Limb (tissue), 2 donors: ENCODE measurements at regions not wholly inside any gene's neighbourhood (a gene's known extent, or its start where the extent isn't known, plus 50 kb on each side); places are given as distances from the start of the nearest gene placed in this dataset.
"Not testable (repeated sequence)": the region's sequence is repeated elsewhere in the genome, so short reads cannot be mapped to it uniquely, and the experiment has no call there.

Source experiments
- DNase-seq, 2 donors: peaks; one replicate each; pipeline ENCODE4 v3.0.0-alpha.2; 2016; ENCODE audit errors: extremely low spot score in 2 of 2

DNA sequence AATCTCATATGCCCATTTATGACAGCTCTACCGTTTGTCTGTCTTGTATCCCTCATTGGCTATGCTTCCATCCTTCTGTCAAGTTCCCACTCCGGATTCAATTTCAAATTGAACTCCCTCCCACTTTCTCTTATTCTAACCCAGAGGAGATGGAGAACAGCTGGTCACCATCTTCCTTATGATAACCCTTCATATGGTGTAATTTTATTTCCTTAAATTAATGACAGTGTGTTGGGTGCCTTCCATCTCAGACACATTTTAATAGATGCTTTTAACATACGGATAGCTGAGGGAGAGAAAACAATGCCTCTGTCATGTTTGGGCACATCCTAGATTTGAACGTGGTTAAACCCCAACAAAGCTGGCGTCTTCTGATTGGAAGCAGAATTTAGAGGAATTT is 103.0 kb upstream of the PLXNA2 start:
- peak in 1 of 2 donors; percentile 6 for DNase-seq

DNA sequence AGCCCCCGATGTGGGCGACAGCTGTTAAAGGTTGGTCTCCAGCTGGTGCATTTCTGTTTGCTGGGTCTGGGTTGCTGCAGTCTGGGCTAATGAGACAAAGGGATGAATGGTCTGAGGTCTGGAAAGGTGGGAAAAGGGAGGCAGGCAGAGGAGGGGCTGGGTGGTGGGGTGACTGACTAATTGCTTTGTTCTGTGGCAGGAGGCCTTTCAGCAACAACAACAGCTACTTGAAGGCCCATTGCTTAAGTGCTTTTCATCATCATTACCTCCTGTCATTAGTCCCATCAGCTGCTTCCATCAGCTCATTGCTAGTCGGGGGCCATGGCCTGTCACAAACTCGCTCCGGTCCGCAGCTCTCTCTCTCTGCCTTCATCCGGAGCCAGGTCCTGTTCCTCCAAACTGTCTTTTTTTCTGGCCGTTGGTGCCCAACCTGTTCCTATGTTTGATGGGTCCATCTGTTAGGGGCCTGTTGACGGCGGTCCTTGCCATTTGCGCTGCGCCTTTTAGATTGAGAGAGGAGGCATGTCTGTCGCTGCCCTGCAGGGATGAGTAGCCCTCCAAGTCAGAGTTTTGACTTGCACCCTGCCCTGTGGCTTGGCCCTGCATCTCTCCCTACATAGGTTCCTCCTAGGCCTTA is 105.6 kb upstream of the PLXNA2 start:
- DNase-seq: no peak

DNA sequence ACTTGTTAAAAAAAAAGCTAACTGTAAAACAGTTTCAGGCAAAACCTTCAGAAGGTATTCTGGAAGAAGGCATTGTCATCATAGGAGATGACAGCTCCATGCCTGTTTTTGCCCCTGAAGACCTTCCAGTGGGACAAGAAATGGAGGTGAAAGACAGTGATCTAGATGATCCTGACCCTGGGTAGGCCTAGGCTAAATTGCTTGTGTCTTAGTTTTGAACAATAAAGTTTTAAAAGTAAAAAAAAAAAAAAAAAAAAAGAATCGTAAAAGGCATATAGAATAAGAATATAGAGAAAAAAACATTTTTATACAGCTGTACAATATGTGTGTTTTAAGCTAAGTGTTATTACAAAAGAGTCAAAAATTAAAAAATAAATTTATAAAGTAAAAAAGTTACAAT is 106.6 kb upstream of the PLXNA2 start:
- no peak for DNase-seq

DNA sequence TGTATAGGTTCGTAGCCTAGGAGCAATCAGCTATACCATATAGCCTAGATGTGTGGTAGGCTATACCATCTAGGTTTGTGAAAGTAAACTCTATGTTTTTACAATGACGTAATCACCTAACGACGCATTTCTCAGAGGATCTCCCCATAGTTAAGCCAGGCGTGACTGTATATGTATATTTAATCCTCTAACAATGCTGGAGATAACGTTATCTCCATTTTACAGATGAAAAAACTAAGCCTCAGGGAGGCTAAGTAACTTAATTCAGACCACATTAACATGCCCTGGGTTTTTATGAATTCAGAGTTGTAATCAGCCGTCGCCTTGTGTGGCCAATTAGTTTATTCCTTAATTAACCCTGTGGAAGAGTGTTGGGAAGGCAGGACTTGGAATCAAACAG is 107.7 kb upstream of the PLXNA2 start:
- no peak for DNase-seq

DNA sequence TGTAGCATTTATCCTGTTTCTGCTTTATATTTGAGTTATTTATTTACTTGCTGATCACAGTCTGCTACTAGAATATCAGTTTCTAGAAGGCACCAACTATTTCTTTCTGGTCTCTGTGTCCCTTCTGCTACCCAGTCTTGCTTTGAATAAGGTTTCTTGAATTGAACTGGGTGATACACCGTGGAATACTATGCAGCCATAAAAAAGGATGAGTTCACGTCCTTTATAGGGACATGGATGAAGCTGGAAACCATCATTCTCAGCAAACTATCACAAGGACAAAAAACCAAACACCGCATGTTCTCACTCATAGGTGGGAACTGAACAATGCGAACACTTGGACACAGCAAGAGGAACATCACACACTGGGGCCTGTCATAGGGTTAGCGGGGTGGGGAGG is 109.6 kb upstream of the PLXNA2 start:
- DNase-seq: not testable (repeated sequence)

DNA sequence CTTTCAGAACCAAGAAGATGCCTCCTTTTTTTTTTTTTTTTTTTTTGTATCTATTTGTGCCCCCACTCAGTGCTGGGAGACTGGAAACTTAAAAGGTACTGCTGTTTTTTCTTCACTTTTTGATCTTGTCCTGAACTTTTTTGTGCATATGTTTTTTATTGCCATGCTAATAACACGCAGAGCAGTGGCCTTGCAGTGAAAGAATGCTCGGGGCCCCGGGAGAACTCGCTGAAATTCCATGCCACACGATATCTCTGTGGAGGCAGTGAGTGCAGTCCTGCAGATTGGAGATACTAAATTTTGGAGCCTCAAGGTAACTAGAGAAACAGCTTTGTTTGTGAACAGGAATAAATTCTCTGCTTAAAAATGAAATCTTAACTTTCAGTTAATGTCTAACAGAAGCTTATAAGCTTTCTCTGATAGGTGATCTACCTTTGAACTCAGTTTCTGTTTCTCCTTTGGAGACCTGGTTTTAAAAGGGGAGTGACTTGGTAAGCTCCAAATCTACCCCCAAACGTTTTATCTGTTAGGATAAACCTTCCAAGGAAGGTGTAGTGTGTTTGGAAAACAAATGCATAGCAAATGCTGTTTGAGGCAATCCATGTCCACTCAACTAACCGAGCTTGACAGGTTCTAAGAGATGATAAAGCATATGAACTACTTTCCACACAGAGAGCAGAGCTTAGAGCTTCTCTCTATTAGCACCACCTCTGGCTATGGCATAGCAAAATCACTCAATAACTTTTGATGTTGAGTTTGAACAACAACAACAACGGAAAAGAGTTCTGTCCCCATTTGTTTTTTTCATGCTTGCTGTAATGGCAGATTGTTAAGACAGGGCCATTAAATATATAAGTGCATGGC is 113.7 kb upstream of the PLXNA2 start:
- DNase-seq: no peak

DNA sequence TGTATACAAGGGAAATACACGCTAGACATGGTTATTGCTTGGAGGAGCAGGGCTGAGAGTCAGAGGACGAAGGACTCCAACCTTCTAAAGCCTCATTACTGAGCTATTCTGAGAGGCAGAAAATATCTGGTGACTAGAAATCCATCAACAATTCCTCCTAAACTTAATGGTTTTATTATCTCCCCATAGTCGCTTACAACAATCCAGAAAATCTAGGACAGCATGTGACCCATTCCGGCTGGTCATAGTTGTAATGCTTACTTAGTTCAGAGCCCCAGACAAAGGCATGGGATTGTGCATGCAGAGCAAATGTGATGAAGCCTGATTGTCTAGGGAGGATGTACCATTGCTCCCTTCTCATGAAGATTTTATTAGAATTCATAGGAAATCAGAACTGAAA is 114.5 kb upstream of the PLXNA2 start:
- DNase-seq: no peak

DNA sequence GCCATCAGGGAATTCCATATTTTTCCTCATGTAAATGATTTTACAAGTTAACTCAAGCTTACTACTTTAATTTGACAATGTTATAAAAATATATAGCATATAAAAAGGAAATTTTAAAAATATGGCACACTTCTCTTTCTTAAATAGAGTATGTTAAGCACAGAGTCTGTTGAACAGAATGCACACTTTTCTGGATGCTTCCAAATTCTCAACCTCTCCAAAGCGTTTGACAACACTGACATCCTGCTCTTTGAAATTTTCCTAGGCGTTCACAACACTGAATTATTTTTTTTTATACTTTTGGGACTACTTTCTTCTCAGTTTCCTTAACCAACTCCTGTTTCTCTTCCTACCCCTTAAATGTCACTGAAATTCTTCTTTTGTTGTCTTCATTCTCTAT is 117.8 kb upstream of the PLXNA2 start:
- no peak for DNase-seq

DNA sequence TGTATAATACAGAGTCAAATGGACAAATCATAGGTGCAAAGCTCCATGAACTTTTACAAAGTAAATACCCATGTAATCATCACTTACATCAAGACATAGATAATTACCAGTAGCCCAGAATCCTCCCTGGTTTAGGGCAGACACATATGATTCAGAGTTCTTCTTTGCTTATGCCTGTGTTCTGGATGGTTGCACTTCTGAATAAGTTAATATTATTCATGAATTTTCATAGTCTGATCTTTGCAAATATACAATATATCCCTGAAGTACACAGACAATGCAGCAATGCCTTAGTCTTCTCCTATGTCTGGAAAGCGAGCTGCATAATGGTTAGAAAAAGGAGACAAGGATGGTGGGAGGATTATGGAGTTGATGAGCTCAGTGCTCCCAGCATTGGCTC is 122.4 kb upstream of the PLXNA2 start:
- DNase-seq: no peak

DNA sequence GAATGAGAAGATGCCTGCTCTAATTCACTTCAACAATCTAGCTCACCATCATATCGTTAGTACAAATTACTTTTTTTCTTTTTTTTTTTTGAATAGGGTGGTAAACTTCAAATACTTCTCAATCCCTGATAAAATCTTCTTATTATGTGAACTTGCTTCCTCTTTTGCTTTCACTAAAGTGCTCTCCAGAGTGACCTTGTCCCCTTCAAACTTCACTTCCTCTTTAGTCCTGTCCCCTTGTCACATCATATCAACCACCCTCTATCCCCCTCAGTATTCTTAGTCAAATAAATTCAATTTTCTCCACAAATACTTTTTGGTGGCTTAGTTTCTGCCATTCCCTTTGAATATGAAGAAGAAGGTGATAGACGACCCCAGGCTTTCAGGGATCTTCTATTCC is 124.9 kb upstream of the PLXNA2 start:
- no peak for DNase-seq

DNA sequence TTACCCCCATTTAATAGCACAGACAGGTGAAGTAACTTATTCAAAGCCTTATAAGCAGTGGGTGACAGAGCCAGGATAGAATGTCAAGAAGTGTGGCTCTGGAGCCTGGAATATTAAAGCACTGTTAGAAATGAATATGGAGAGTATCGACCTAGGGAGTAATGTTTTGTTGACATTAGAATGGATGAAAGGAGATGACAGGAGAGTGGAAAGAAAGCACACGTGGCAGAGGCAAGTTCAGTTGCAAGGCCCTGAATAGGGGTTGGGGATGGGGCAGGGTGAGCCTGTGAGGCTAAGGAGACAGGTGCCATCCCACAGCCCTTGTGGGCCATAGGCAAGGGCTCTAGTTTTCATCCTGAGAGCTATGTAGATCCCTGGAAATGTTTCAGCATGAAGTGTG is 125.5 kb upstream of the PLXNA2 start:
- no peak for DNase-seq

DNA sequence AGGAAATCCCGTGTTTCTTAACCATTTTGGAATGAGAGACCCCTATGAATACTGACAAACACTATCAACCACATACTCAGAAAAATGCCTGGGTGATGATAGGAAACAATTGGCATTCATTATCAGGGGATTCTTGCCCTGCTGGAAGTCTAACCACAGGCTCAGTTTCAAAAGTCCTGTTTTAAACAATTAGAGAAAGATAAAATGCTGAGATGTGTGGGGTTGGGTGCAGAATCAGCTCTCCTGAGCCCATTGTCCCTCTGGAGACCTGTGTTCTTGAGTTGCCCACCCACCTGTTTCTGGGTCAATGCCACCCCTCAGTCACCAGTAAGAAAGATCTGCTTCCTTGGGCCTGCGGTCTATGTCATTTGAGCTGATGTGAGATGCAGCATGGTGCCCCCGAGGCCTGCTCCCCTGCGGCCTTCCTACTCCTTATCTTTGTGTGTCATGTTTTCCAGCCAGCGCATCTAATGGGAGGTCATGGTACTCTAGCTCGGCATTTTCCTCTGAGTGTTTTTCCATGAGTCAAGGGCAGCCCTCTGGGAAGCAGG is 130.3 kb upstream of the PLXNA2 start:
- no peak for DNase-seq

DNA sequence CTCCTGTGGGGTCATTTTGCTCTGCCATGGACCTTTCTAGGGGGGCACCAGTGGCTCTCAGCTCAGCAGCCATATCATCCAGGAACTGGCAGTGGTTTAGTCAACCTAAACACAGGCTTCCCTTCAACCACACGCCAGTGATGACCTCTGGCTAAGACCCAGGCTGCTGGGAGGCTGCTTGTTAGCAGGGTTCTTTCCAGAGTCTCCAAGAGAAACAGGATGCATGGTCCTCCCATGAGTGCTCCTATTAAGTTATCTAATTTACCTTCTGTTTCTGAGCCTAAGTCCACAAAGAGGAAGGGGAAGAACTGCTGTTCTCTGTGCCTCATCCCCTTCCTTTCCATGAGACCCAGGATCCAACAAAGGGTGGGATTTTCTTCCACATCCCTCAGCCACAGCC is 137.3 kb upstream of the PLXNA2 start:
- DNase-seq: no peak

DNA sequence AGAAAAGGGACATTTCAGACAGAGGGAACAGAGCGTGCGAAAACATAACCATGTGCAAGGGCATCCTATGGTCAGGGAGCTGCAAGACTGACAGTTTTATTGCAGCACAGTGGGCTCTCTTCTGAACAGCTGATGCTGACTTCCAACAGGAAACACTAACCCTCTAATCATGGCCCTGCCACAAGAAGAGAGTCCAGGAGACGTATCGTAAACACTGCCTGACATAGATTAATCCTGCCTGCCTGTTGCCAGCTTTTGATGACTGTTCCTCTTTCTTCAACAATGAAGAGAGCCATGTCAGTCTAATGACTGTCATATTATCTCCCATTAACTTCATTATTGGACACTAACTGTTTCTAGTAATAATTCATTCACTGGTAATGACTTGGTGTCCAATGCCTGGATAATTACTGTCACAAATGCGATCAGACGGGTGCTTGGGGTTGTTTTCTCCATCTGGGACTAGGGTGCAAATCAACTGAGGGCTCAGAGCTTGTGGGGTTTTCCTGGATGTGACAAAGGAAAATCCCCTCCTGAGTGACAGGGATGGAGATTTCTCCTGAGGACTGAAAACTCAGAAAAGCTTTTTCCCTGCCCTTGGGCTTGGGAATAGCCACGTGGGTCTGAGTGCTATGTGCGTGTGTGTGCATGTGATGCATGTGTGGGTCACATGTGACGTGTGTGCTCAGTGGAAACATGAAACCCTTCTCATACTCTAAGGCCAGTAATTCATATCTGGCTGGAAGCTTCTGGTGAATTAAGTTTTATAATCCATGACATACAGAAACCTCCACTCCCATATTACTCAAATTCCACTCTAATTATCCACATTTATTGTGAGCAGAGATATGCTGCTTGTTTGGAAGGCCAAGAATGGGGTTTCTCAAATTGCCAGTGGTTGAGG is 144.0 kb upstream of the PLXNA2 start:
- DNase-seq: peak in 1 of 2 donors; percentile 23

DNA sequence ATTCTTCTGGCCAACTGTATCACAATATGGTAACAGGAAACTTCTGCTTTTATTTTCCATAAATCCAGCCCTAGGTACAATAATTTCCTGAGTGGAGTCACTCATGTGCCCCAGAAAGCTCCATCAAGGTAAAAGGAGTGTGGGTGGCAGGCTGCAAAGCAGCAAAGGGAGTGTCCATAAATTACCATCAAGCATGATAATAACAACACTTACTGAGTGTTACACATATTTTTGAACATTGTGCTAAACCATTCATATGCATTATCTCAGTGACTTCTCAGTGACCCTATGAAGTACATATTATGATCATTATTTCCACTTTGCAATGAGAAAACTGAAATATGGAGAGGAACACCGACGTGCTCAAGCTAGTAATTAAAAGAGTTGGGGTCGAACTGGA is 149.2 kb upstream of the PLXNA2 start:
- no peak for DNase-seq

DNA sequence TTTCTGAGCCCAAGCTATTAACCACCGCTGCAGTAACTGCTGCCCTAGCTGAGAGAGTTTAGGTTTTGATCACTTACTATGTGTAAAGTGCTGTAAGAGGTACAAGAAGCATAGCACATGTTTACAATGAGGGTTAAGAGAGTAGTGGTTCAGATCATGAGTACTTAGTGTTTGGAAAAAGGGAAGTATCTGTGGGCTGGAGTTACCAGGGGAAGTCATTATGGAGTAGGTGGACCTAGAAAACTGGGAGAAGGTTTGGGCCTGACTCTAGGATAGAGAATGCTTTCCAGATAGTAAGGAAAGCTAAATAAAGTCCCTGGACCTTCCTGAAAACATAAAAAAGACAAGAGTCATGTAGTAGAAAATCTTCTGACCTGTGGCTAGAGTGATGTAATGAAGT is 149.6 kb upstream of the PLXNA2 start:
- DNase-seq: no peak

DNA sequence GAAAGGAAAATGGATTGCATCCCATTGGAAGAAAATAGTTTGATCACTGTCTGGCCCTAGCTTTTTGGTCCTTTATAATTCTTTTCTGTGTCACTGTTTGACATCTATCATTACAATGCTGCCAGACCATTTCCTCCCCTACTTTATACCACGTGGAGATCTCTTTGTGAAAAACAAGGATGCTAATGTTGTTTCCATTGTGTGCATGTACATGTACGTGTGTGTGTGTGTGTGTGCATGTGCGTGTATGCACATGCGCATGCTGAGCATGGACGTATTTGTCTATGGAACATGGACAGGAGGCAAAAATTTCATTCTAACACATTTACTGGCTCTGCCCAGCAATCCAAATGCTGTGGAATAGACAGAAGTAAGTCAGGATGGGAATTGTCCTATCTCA is 153.1 kb upstream of the PLXNA2 start:
- DNase-seq: no peak

DNA sequence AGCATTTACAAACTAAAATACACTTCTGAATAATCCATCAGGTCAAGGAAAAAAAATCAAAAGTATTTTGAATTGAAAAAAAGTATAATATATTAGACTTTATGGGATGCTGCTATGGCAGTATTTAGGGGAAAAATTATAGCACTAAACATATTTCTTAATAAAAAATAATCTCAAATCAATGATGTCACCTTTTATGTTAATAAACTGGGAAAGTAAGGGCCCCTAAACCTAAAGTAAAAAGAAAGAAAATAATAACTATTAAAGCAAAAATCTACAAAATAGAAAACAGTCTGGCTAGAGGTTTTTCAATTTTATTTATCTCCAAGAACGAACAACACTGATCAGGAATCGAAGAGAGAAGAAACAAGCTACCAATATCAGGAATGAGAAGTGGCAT is 160.8 kb upstream of the PLXNA2 start:
- no peak for DNase-seq

DNA sequence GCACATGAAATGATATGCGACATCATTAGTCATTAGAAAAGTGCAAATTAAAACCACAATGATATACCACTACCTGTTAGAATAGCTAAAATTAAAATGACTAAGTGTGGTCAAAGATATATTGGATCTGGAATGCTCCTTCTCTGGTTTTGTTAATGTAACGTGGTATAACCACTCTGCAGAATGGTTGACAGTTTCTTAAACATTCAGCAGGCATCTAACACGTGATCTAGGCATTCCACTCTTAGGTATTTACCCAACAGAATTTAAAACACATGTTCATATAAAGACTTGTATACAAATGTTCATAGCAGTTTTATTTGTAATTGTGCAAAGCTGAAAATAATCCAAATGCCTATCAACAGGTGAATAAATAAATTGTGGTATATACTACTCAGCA is 165.0 kb upstream of the PLXNA2 start:
- DNase-seq: no peak

DNA sequence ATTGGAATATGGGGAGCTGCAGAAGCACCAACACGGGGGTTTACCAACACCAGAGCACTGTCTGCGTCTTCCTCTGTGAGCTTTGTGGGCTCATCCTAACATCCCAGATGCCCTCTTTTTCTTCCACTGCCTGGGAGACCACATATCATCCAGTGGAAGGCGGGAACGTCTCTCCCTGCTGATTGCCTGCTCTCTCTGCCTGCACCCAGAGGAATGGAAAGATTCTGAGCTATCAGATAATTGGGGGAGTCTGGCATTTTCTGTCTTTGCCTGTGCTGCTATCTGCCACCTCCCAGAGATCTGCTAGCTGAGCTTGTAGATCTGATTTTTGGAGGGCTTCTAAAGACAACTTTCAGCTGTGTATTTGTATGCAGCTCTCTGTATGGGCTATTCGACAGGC is 166.2 kb upstream of the PLXNA2 start:
- DNase-seq: no peak

DNA sequence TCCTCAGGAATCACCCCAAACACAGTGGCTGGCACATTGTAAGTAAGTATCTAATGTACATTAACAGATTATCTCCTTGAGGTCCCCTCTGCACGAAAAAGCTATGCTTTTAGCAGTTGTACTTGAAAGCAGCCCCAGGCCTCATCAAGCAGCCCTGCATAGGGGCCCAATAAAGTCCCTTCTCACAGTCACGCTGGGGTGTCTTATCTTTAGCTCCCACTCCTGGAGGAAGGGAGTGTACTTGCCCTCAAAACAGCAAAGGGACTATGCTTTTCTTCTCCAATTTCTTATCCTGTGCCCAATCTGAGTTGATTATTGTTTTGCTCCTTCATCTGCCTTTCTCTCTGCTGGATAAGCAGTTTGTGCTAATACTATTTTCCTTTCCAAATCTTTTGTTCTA is 168.8 kb upstream of the PLXNA2 start:
- DNase-seq: no peak

DNA sequence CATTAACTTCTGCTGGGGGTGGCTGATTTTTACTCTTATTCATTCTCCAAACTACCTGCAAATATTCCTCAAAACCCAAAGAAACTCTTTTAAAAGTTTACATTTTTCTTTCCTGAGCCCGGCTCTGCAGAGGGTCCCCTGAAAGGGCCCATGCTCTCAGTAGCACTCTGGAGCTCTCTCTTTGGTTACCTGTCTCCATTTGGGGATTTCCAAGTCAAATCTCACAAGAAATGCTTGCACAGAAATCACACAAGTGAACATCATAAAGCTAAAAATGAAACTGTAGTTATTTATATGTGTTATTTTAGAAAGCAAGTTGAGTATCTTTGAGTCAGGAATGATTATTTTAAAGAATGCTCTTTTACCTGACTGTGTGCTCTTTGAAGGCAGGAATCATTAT is 174.5 kb upstream of the PLXNA2 start:
- no peak for DNase-seq
